CD4-positive, alpha-beta T cell (primary cell): ENCODE measurements at regions not wholly inside any gene's neighbourhood (a gene's known extent, or its start where the extent isn't known, plus 50 kb on each side); places are given as distances from the start of the nearest gene placed in this dataset.

ENCODE experiments used
- ATAC-seq: fragments of 200-7000 bp; cut with Tn5 transposase; one replicate; pipeline ENCODE4 v1.10.0; 2022; ENCODE audit warnings: mild to moderate bottlenecking; ENCODE audit not compliant: poor library complexity
- CTCF ChIA-PET: fragments of 350-600 bp; sonication (Branson Sonifier 250); formaldehyde crosslinking; loops from one replicate; lab custom pipeline; 2021; ENCODE audit warnings: antibody characterized with exemption, inconsistent platforms; lab: Charles Lee
- POLR2A ChIA-PET: fragments of 350-600 bp; sonication (Branson Sonifier 250); formaldehyde crosslinking; loops from one replicate; lab custom pipeline; 2021; ENCODE audit warnings: antibody characterized with exemption, inconsistent platforms; lab: Charles Lee
- DNase-seq, 14 experiments: peaks; one replicate each; pipeline ENCODE4 v3.0.0-alpha.2; 2013 to 2020; ENCODE audit warnings: mixed read lengths in 2 of 14
- H3K27ac ChIP-seq, 2 donors: one replicate each; pipeline versions ENCODE4 v1.5.1 to v1.7.0; 2013; ENCODE audit warnings: low read length in 2 of 2, low read depth in 1 of 2, mild to moderate bottlenecking in 1 of 2
- H3K27me3 ChIP-seq, 2 experiments: 1 replicate in 1 of 2; 2 replicates in 1 of 2; pipeline versions ENCODE4 v1.6.1 to v1.7.0; 2013; ENCODE audit warnings: low read length in 2 of 2, control low read depth in 1 of 2, mild to moderate bottlenecking in 1 of 2, moderate library complexity in 1 of 2; ENCODE audit not compliant: insufficient read depth in 2 of 2, control insufficient read depth in 1 of 2
- H3K36me3 ChIP-seq: one replicate; pipeline ENCODE4 v1.6.1; 2013; ENCODE audit warnings: low read length, control low read depth; ENCODE audit not compliant: insufficient read depth
- H3K4me1 ChIP-seq: one replicate; pipeline ENCODE4 v1.6.1; 2013; ENCODE audit warnings: low read length, control low read depth; ENCODE audit not compliant: insufficient read depth
- H3K4me3 ChIP-seq: one replicate; pipeline ENCODE4 v1.5.1; 2013; ENCODE audit warnings: mild to moderate bottlenecking, low read length, moderate library complexity
- H3K9me3 ChIP-seq, 2 experiments: 1 replicate in 1 of 2; 2 replicates in 1 of 2; pipeline versions ENCODE4 v1.6.1 to v1.7.0; 2013; ENCODE audit warnings: low read length in 2 of 2, mild to moderate bottlenecking in 2 of 2, control low read depth in 1 of 2, moderate library complexity in 1 of 2; ENCODE audit not compliant: control insufficient read depth in 1 of 2, insufficient read depth in 1 of 2
- H3K27ac Mint-ChIP-seq: one replicate; pipeline ENCODE4 v1.8.0; 2020; ENCODE audit warnings: mixed read lengths
- H3K27me3 Mint-ChIP-seq: one replicate; pipeline ENCODE4 v1.8.0; 2021; ENCODE audit warnings: mixed read lengths
- H3K36me3 Mint-ChIP-seq: one replicate; pipeline ENCODE4 v1.8.0; 2021; ENCODE audit warnings: low read depth, mixed read lengths
- H3K4me1 Mint-ChIP-seq: one replicate; pipeline ENCODE4 v1.8.0; 2021; ENCODE audit warnings: low read depth, mixed read lengths
- H3K4me3 Mint-ChIP-seq: one replicate; pipeline ENCODE4 v1.8.0; 2020; ENCODE audit warnings: mild to moderate bottlenecking, mixed read lengths
- H3K9me3 Mint-ChIP-seq: one replicate; pipeline ENCODE4 v1.8.0; 2020; ENCODE audit warnings: mixed read lengths
- intact Hi-C, 2 experiments: fragments of 100-400 bp; cut with DNase I in 1 of 2; cut with micrococcal nuclease in 1 of 2; formaldehyde crosslinking; loops; one replicate each; pipeline versions ENCODE4 v1.15.1 to v1.9.0; 2023 to 2025; cut with DNase I, micrococcal nuclease
- TF ChIP-seq, protein P1 (sequence below): fragments of 200-600 bp; IDR thresholded peaks from one replicate; pipeline ENCODE4 v1.8.0; 2022; ENCODE audit warnings: antibody characterized with exemption, mild to moderate bottlenecking

DNA sequence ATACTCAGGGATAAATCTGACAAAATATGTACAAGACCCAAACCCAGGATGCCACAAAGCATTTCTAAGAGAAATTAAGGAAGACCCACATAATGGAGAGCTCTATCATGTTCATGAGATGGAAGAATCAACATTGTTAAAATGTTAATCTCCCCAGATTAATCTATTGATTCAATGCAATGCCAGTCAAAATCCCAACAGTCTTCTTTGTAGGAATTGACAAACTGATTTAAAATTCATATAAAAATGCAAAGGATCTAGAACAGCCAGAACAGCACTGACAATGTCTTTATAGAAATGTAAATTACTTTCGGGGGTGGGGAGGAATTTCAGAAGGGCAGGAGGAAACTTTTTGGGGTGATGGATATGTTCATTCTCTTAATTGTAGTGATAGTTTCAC is 281.6 kb upstream of the SEMA6A start:
- H3K27ac Mint-ChIP-seq = no peak overlapping the region
- ATAC-seq (no peak), DNase-seq (no peak)
- H3K4me1 Mint-ChIP-seq = no peaks in the 10 kb centered on the region
- CTCF ChIA-PET = no interaction called here
- no peaks in the 10 kb centered on the region for H3K4me1 ChIP-seq
- intact Hi-C loops = no loop called here
- POLR2A ChIA-PET = no interaction called here
- no peak overlapping the region for H3K27ac ChIP-seq
- H3K4me3 Mint-ChIP-seq = no peak overlapping the region
- TF ChIP-seq, protein P1, sequence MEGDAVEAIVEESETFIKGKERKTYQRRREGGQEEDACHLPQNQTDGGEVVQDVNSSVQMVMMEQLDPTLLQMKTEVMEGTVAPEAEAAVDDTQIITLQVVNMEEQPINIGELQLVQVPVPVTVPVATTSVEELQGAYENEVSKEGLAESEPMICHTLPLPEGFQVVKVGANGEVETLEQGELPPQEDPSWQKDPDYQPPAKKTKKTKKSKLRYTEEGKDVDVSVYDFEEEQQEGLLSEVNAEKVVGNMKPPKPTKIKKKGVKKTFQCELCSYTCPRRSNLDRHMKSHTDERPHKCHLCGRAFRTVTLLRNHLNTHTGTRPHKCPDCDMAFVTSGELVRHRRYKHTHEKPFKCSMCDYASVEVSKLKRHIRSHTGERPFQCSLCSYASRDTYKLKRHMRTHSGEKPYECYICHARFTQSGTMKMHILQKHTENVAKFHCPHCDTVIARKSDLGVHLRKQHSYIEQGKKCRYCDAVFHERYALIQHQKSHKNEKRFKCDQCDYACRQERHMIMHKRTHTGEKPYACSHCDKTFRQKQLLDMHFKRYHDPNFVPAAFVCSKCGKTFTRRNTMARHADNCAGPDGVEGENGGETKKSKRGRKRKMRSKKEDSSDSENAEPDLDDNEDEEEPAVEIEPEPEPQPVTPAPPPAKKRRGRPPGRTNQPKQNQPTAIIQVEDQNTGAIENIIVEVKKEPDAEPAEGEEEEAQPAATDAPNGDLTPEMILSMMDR = no peak
- H3K36me3 Mint-ChIP-seq = no peaks in the 10 kb centered on the region
- no peaks in the 10 kb centered on the region for H3K36me3 ChIP-seq
- H3K4me3 ChIP-seq = no peak overlapping the region
- H3K27me3 Mint-ChIP-seq = no peaks in the 10 kb centered on the region
- H3K27me3 ChIP-seq = no peaks in the 10 kb centered on the region
- peaks cover 0 to 3% of the 10 kb centered on the region in 2 experiments for H3K9me3 ChIP-seq
- no peaks in the 10 kb centered on the region for H3K9me3 Mint-ChIP-seq

DNA sequence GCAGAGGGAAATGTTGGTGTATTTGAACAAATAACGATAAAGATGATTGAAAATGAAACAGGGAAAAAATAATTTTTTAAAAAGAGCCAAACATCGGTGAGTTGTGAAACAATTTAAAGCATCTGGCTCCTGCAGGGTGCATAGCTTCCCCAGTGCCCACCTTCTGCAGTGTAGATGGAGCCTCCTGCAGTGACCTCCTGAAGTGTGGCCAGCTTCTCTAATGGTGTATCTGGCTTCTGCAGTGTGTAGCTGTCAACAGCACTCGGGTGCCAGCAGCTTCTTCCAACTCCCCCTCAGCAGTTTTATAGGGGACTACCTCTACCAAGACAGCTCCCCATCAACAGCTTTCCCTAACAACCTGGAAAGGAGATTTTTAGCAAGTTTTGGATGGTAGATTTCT is 279.4 kb upstream of the SEMA6A start:
- no peak overlapping the region for H3K4me3 Mint-ChIP-seq
- no peaks in the 10 kb centered on the region for H3K36me3 Mint-ChIP-seq
- H3K27me3 ChIP-seq = no peaks in the 10 kb centered on the region
- no peaks in the 10 kb centered on the region for H3K9me3 Mint-ChIP-seq
- no peaks in the 10 kb centered on the region for H3K36me3 ChIP-seq
- no peaks in the 10 kb centered on the region for H3K27me3 Mint-ChIP-seq
- H3K9me3 ChIP-seq = peaks cover 0 to 3% of the 10 kb centered on the region in 2 experiments
- TF ChIP-seq, protein P1 = no peak
- no peak overlapping the region for H3K4me3 ChIP-seq
- H3K4me1 Mint-ChIP-seq = no peaks in the 10 kb centered on the region
- ATAC-seq (no peak), DNase-seq (no peak)
- ChIA-PET CTCF (no interaction called here), POLR2A (no interaction called here)
- no peak overlapping the region for H3K27ac ChIP-seq
- intact Hi-C loops = no loop called here
- no peak overlapping the region for H3K27ac Mint-ChIP-seq
- H3K4me1 ChIP-seq = no peaks in the 10 kb centered on the region

DNA sequence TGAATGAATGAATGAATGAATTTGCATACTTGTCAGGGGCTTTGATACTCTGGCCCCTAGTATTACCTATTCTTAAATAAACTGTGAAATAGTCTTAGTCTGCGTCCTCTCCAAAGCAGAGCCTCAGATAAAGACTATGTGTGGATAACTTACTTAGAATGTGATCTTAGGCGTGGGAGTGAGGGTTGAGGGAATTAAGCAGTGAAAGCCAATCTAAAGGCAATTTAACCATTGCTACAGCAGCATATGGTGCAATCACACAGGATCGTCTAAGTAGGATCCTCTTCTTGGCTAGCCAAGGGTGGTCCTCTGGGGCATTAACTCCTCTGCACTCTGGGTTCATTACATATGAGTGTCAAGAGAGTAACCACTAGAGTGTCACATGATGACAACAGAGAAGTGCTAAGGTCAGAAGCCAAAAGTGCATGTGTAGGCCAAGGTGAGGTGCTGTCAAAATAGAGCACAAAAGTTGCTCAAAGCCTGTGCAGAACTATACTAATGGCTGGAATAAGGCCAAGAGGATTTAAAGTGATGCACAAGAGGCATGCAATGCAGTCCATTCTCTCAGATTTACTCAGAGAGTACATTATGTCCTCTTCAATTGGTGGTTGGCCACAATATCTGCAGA is 274.4 kb upstream of the SEMA6A start:
- Histone ChIP-seq H3K27me3 (no peaks in the 10 kb centered on the region), H3K27ac (no peak overlapping the region), H3K4me3 (no peak overlapping the region), H3K36me3 (no peaks in the 10 kb centered on the region), H3K9me3 (no peaks in the 10 kb centered on the region), H3K4me1 (no peaks in the 10 kb centered on the region)
- POLR2A ChIA-PET = no interaction called here
- Mint-ChIP-seq H3K36me3 (no peaks in the 10 kb centered on the region), H3K9me3 (peaks cover 1% of the 10 kb centered on the region), H3K4me1 (no peaks in the 10 kb centered on the region), H3K27me3 (no peaks in the 10 kb centered on the region), H3K27ac (no peak overlapping the region), H3K4me3 (no peak overlapping the region)
- ATAC-seq (no peak), DNase-seq (no peak)
- TF ChIP-seq, protein P1 = no peak
- CTCF ChIA-PET = no interaction called here
- intact Hi-C loops = no loop called here
